ENCODE measurements at regions not wholly inside any gene's neighbourhood (a gene's known extent, or its start where the extent isn't known, plus 50 kb on each side); places are given as distances from the start of the nearest gene placed in this dataset.

DNA sequence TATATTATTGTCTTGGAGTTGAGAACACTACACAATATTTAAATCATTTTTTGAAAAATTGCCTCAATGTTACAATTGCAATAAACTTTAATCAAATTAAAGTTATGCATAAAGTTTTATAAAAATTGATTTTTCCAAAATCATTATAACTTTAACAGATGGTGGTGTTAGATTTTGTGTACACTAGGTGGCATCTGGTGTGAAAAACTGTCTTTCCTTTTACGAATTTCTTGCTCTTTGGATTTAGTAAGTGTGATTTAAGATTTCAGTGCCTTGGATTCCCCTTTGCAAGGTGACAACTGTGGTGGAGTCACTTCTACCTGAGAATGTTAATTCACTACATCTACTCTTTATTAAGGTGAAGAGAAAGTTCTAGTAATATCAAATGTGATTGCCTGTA lies 91.6 kb downstream of the AREG start:
- no peak overlapping the region for H3K4me3 ChIP-seq (ENCODE audit: low read depth, low read length)
- TF ChIP-seq, protein P1, sequence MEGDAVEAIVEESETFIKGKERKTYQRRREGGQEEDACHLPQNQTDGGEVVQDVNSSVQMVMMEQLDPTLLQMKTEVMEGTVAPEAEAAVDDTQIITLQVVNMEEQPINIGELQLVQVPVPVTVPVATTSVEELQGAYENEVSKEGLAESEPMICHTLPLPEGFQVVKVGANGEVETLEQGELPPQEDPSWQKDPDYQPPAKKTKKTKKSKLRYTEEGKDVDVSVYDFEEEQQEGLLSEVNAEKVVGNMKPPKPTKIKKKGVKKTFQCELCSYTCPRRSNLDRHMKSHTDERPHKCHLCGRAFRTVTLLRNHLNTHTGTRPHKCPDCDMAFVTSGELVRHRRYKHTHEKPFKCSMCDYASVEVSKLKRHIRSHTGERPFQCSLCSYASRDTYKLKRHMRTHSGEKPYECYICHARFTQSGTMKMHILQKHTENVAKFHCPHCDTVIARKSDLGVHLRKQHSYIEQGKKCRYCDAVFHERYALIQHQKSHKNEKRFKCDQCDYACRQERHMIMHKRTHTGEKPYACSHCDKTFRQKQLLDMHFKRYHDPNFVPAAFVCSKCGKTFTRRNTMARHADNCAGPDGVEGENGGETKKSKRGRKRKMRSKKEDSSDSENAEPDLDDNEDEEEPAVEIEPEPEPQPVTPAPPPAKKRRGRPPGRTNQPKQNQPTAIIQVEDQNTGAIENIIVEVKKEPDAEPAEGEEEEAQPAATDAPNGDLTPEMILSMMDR (IDR thresholded peaks at IDR 0.05; ENCODE audit: borderline replicate concordance, insufficient read depth, low read depth, low read length), result no peak

DNA sequence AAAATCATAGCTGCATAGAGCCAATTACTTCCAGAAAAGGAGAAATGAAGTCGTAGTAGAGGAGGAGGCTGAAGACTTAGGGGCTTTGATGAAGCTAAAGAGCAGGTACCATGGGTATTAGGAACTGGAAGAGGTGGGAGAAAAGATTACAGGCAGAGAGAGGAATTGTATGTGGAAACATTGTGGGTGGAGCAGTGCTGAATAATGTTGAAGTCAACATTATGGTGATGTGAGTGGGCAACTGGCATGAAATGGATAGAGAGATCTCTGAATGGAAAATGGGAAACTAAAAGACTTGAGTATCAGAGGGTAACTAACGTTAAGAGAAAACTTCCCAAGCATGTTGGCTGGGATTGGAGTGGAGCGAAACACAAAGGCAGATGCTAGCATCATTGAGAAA lies 92.5 kb downstream of the AREG start:
- TF ChIP-seq, protein P1 (IDR thresholded peaks at IDR 0.05; ENCODE audit: borderline replicate concordance, insufficient read depth, low read depth, low read length), result no peak
- H3K4me3 ChIP-seq (ENCODE audit: low read depth, low read length), result no peak overlapping the region

GRCh38 chr4:74539044-74539790 lies 94.3 kb downstream of the AREG start:
- H3K4me3 ChIP-seq (ENCODE audit: low read depth, low read length), result no peak overlapping the region
- TF ChIP-seq, protein P1 (IDR thresholded peaks at IDR 0.05; ENCODE audit: borderline replicate concordance, insufficient read depth, low read depth, low read length), result no peak

DNA sequence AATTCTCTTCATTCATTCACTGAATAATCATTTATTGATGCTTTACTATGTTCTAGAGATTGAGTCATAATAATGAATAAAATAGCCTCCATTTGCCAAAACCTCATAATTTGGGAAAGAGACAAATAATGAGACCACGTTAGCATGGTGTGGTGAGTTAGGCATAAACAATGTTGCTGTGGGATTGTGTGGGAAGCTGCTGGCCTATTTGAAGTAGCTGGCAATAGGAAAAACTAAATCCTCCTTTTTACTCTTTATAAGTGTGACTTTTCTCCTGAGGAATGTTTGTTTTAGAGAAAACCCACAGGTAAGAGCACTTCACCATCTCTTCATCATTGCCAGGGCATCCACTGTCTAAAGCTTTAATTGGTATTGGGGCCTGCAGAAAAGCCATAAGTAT lies 95.3 kb downstream of the AREG start:
- TF ChIP-seq, protein P1 (IDR thresholded peaks at IDR 0.05; ENCODE audit: borderline replicate concordance, insufficient read depth, low read depth, low read length), result no peak
- H3K4me3 ChIP-seq (ENCODE audit: low read depth, low read length), result no peak overlapping the region

- H3K4me3 ChIP-seq (ENCODE audit: low read depth, low read length), result no peak overlapping the region
- TF ChIP-seq, protein P1 (IDR thresholded peaks at IDR 0.05; ENCODE audit: borderline replicate concordance, insufficient read depth, low read depth, low read length), result no peak
Measured at GRCh38 chr4:74541667-74542066, 96.7 kb downstream of the AREG start.

DNA sequence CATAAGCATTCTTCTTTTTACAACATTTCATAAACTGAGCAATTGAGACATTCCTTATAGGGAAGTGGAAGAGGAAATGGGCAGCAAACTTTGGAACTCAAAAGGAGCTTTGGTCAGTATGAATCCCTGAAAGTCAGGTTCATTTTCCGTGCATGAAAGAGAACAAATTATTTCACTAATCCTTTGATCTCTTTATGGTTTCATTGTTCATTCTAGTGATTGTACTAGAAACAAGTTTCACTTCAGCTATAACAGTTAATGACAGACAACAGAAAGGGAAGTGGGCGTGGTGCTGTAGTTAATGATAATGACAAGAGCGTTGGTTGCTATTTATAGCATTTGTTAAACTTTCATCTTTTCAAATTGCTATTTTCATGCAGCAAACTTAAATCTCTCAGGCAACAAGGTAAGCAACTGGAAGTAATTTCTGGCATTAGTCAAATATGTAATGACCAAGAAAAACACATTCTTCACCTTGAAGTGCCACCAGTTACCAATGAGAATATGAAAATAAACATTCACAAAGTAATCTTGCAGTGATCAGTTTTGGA lies 98.4 kb downstream of the AREG start:
- TF ChIP-seq, protein P1 (IDR thresholded peaks at IDR 0.05; ENCODE audit: borderline replicate concordance, insufficient read depth, low read depth, low read length), result no peak
- H3K4me3 ChIP-seq (ENCODE audit: low read depth, low read length), result no peak overlapping the region

DNA sequence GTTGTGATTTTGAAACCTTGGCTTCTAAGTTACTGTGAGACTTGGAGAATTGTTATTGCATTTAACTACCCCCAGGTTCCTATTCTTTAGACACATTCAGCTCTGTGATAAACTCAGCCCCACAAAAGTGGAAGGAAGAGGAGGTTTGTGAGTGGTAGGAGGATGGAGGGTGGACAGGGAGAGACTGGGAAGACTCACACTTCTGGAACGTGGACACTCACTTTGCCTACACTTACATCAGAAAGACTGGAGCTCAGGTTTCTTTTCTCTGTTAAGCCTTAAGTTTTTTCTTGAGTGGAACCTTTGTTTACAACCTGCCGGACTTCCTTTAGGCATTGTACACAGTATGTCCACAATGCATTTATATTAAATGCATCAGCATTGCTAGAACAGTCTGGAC lies 99.0 kb downstream of the AREG start:
- H3K4me3 ChIP-seq (ENCODE audit: low read depth, low read length), result no peak overlapping the region
- TF ChIP-seq, protein P1 (IDR thresholded peaks at IDR 0.05; ENCODE audit: borderline replicate concordance, insufficient read depth, low read depth, low read length), result no peak
